SK-N-SH treated with all-trans-retinoic acid at 6 μM for 48 hours (cell line): ENCODE measurements at regions not wholly inside any gene's neighbourhood (a gene's known extent, or its start where the extent isn't known, plus 50 kb on each side); places are given as distances from the start of the nearest gene placed in this dataset.

ENCODE experiments used
- ARNTL ChIP-seq: fragments of 450-650 bp; formaldehyde crosslinking; IDR thresholded peaks from 2 replicates; pipeline ENCODE4 v1.5.0; 2020; ENCODE audit warnings: low read depth, mild to moderate bottlenecking, moderate library complexity, borderline replicate concordance
- BACH2 ChIP-seq: fragments of 250-450 bp; sonication (Bioruptor Pico); IDR thresholded peaks from 2 replicates; pipeline ENCODE4 v1.9.0; 2021; ENCODE audit warnings: mild to moderate bottlenecking, borderline replicate concordance
- ISL1 ChIP-seq: fragments of 250-450 bp; sonication (Bioruptor Pico); IDR thresholded peaks from 2 replicates; pipeline ENCODE4 v2.1.2; 2022; ENCODE audit warnings: mild to moderate bottlenecking, moderate library complexity
- SNAI2 ChIP-seq: fragments of 250-450 bp; sonication (Bioruptor Pico); IDR thresholded peaks from 2 replicates; pipeline ENCODE4 v1.5.0; 2020; ENCODE audit warnings: mild to moderate bottlenecking, moderate library complexity
- ZFP30 ChIP-seq: fragments of 450-650 bp; formaldehyde crosslinking; IDR thresholded peaks from 2 replicates; pipeline ENCODE4 v1.5.0; 2022; ENCODE audit warnings: mild to moderate bottlenecking, moderate library complexity
- ZNF70 ChIP-seq: fragments of 450-650 bp; formaldehyde crosslinking; IDR thresholded peaks from 2 replicates; pipeline ENCODE4 v1.5.0; 2020; ENCODE audit warnings: mild to moderate bottlenecking, moderate library complexity

DNA sequence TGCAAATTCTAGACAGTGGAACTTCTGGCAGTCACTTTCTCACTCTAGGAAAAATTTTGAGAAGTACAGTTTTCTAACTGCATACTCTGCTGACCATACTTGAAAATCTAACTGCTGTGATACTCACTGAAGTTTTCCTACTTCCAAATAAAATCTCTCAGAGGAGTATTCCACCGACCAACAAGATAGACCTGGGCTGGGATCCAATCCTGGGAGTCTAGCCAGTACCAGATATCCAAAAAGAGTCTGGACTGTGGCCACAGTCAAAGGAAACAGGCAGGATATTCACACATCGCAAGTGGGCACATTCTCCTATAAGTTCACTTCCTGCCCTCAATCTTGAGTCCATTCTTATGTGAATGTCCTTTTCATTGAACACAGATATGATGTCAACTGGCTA is 1138.7 kb upstream of the PCDH7 start:
- no peak for TF ChIP-seq BACH2
- TF ChIP-seq ZFP30: no peak
- no peak for TF ChIP-seq ZNF70 (CRISPR knock-in tag)
- TF ChIP-seq ISL1 (CRISPR knock-in tag): no peak
- no peak for TF ChIP-seq SNAI2 (CRISPR knock-in tag)
- TF ChIP-seq ARNTL (CRISPR knock-in tag): no peak
